ENCODE measurements at regions not wholly inside any gene's neighbourhood (a gene's known extent, or its start where the extent isn't known, plus 50 kb on each side); places are given as distances from the start of the nearest gene placed in this dataset.

- TF ChIP-seq CTCF (IDR thresholded peaks at IDR 0.05), result no peak
- TF ChIP-seq POLR2A (IDR thresholded peaks at IDR 0.05), result no peak
Observed at GRCh38 chr21:16588433-16588860, 858.7 kb downstream of the USP25 start.

Measured in heart left ventricle (tissue), 13 donors.